ENCODE measurements at regions not wholly inside any gene's neighbourhood (a gene's known extent, or its start where the extent isn't known, plus 50 kb on each side); places are given as distances from the start of the nearest gene placed in this dataset.
"Not testable (repeated sequence)": the region's sequence is repeated elsewhere in the genome, so short reads cannot be mapped to it uniquely, and the experiment has no call there.

DNA sequence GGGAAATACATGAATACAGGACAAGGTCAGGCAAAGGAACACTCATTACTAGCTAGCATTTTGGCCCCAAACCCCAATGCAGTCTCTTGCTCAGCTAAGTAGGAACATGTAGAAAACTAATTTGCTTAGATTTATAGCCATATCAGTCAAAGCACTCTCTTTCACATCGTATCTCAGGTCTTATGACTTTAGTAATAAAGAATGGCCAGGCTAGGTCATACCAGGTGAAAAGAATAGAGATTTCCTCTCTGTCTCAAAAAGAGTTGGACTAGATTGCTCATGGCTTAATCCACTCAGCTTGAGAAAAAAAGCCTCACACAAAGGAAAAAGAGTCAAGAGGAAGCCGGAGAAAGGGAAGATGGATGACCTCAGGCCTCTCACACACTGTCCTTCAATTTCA, 772.7 kb upstream of the SEMA6A start:
- no peak for DNase-seq
- Histone ChIP-seq H3K27me3 (ENCODE audit: low read depth) (no peaks in the 10 kb centered on the region), H3K4me3 (no peak overlapping the region), H3K27ac (replicated peaks) (no peak overlapping the region), H3K9me3 (replicated peaks) (no peaks in the 10 kb centered on the region), H3K36me3 (no peaks in the 10 kb centered on the region), H3K4me1 (no peaks in the 10 kb centered on the region)
- TF ChIP-seq, protein P1, sequence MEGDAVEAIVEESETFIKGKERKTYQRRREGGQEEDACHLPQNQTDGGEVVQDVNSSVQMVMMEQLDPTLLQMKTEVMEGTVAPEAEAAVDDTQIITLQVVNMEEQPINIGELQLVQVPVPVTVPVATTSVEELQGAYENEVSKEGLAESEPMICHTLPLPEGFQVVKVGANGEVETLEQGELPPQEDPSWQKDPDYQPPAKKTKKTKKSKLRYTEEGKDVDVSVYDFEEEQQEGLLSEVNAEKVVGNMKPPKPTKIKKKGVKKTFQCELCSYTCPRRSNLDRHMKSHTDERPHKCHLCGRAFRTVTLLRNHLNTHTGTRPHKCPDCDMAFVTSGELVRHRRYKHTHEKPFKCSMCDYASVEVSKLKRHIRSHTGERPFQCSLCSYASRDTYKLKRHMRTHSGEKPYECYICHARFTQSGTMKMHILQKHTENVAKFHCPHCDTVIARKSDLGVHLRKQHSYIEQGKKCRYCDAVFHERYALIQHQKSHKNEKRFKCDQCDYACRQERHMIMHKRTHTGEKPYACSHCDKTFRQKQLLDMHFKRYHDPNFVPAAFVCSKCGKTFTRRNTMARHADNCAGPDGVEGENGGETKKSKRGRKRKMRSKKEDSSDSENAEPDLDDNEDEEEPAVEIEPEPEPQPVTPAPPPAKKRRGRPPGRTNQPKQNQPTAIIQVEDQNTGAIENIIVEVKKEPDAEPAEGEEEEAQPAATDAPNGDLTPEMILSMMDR (IDR thresholded peaks at IDR 0.05; ENCODE audit: borderline replicate concordance): no peak
- intact Hi-C loops (cut with micrococcal nuclease): no loop called here

DNA sequence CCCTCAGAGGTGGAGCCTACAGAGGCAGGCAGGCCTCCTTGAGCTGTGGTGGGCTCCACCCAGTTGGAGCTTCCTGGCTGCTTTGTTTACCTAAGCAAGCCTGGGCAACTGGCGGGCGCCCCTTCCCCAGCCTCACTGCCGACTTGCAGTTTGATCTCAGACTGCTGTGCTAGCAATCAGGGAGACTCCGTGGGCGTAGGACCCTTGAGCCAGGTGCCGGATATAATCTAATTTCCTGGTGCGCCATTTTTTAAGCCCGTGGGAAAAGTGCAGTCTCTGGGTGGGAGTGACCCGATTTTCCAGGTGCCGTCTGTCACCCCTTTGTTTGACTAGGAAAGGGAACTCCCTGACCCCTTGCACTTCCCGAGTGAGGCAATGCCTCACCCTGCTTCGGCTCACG, 769.1 kb upstream of the SEMA6A start:
- Histone ChIP-seq H3K27ac (replicated peaks) (peak overlapping the region; percentile 50), H3K4me3 (peak overlapping the region; percentile 29)
- intact Hi-C loops (cut with micrococcal nuclease); H3K9me3 ChIP-seq (replicated peaks); H3K4me1 ChIP-seq; H3K27me3 ChIP-seq (ENCODE audit: low read depth); H3K36me3 ChIP-seq: not testable (repeated sequence)
- DNase-seq: peak; percentile 13

DNA sequence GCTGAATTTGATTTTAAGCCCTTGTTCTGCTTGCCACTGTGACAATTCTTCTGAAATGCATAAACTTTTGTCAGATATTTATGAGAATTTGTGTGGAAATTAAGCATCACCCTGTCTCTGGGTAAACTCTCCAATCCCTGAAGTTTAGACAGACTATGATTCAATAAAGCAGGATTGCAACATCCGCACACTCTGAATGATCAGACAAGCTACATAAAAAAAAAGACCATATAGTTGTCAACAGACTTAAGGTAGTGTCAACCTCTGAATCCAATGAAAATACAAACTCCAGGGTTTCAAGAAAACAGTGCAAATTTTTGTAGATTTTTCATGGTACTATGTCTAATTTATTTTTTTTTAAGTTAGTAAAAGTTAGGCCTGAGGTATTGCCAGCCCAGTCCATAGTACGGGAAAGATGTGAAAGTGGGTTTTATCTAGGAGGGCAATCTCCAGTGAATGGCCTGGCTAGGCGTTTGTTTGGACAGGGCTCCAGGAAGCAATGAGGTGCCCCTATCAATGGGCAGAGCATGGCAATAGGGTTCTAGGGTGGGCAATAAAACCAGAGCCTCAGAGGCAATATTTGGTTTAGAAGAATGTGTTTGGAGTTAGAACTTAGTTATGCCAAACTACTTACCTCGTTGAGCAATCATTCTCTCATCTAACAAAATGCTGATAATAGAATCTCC, 762.6 kb upstream of the SEMA6A start:
- peaks cover 8% of the 10 kb centered on the region for H3K9me3 ChIP-seq (replicated peaks)
- no peak overlapping the region for H3K27ac ChIP-seq (replicated peaks)
- DNase-seq: no peak
- no peaks in the 10 kb centered on the region for H3K4me1 ChIP-seq
- no peak overlapping the region for H3K4me3 ChIP-seq
- TF ChIP-seq, protein P1 (IDR thresholded peaks at IDR 0.05; ENCODE audit: borderline replicate concordance): no peak
- no peaks in the 10 kb centered on the region for H3K36me3 ChIP-seq
- intact Hi-C loops (cut with micrococcal nuclease): no loop called here
- no peaks in the 10 kb centered on the region for H3K27me3 ChIP-seq (ENCODE audit: low read depth)

DNA sequence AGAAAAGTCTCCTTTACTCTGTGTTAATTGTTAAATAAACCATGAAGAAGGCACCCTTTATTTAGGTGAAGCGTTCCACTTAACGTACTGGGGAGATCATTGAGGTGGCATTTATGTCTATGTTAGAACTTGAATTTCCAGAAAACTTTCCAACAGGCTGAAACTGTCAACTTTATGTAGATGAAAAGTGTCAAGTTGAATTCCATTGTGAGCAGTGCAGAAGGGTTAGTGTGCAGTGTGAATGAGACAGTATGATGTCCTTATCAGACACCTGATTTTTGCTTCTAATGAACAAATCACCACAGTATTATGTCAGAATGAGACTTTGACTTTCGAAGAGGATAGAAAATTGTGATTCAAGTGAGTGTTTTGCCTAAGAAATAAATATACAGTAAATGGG, 761.6 kb upstream of the SEMA6A start:
- intact Hi-C loops (cut with micrococcal nuclease): no loop called here
- TF ChIP-seq, protein P1 (IDR thresholded peaks at IDR 0.05; ENCODE audit: borderline replicate concordance): no peak

DNA sequence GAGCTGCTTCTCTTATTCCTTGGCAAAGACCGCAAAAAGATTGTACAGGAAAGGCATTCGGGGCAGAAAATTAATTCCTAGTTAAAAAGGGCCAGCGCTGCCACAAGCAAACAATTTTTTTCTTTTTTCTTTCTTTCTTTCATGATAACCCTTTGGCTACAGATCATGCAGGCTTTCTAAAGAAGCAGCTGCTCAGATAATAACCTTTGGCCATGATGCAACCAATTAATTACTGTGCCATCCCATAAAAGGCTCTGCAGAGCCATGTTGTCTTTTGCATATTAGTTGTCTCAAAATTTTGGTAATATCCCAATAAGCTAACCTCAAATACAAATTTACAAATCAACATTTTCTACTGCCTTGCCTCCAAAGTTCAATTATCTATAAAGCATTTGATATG, 758.4 kb upstream of the SEMA6A start:
- TF ChIP-seq, protein P1 (IDR thresholded peaks at IDR 0.05; ENCODE audit: borderline replicate concordance): no peak
- Histone ChIP-seq H3K4me3 (no peak overlapping the region), H3K27me3 (ENCODE audit: low read depth) (no peaks in the 10 kb centered on the region), H3K36me3 (no peaks in the 10 kb centered on the region), H3K9me3 (replicated peaks) (no peaks in the 10 kb centered on the region), H3K27ac (replicated peaks) (no peak overlapping the region), H3K4me1 (no peaks in the 10 kb centered on the region)
- no peak for DNase-seq
- intact Hi-C loops (cut with micrococcal nuclease): no loop called here

More for the DNA sequence above, 761.6 kb upstream of the SEMA6A start:
- DNase-seq: no peak
- no peaks in the 10 kb centered on the region for H3K36me3 ChIP-seq
- no peaks in the 10 kb centered on the region for H3K27me3 ChIP-seq (ENCODE audit: low read depth)
- no peak overlapping the region for H3K27ac ChIP-seq (replicated peaks)
- peaks cover 8% of the 10 kb centered on the region for H3K9me3 ChIP-seq (replicated peaks)
- no peak overlapping the region for H3K4me3 ChIP-seq
- no peaks in the 10 kb centered on the region for H3K4me1 ChIP-seq

DNA sequence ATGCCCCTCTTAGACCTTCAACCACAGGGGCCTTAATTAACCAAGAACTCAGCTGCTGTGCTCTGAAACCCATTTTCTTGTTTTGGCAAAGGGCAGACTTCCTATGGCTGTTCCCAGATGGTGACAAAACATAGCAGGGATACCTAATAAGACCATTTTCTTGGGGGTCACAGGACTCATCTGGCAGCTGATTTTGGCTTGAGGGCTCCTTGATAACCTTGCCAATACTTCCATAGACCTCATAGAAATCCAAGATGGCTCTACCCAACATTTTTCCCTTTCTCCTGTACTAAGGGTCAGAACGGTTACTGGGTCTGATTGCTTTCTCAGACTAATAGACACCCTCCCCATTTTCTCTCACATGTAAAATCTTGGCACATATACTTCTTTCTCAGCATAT, 757.7 kb upstream of the SEMA6A start:
- Histone ChIP-seq H3K9me3 (replicated peaks) (no peaks in the 10 kb centered on the region), H3K27ac (replicated peaks) (no peak overlapping the region), H3K27me3 (ENCODE audit: low read depth) (no peaks in the 10 kb centered on the region), H3K36me3 (no peaks in the 10 kb centered on the region), H3K4me1 (no peaks in the 10 kb centered on the region), H3K4me3 (no peak overlapping the region)
- intact Hi-C loops (cut with micrococcal nuclease): no loop called here
- no peak for DNase-seq
- TF ChIP-seq, protein P1 (IDR thresholded peaks at IDR 0.05; ENCODE audit: borderline replicate concordance): no peak

All from left ventricle myocardium inferior (tissue), 1 donor.